ENCODE measurements at regions not wholly inside any gene's neighbourhood (a gene's known extent, or its start where the extent isn't known, plus 50 kb on each side); places are given as distances from the start of the nearest gene placed in this dataset.

DNA sequence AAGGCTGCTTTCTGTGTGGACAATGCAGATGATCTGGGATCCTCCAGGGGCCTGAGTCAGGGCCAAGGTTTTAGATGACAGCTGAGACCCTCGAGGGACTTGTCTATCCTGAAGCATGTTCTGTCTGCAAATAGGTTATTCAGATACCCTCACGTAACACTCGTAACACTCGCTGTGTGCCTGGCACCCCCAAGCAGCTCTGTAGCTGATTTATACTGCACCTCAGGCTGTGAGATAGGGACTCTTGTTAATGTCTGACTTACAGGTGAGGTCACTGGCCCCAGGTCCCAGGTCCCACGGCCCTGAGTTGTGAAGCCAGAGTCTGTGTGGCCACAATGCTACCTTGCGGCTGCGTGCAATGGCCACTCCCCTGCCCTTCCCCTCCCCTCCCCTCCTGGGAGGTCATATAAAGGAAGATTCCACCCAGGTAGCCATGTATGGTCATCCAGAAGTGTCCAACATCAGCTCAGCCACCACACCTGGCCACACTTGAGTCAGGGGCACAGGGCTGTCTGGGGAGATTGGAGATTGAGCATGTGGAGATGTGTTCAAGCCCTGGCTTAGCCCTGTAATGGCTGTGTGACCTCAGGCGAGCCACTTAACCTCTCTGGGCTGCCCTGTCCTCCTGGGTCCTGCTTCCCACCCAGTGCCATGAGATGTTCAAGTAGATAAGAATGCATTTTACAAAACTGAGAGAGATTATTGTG, 687.7 kb downstream of the MATN1 start:
- H3K4me3 ChIP-seq (ENCODE audit: low read depth, low read length): no peak overlapping the region
- TF ChIP-seq, protein P1, sequence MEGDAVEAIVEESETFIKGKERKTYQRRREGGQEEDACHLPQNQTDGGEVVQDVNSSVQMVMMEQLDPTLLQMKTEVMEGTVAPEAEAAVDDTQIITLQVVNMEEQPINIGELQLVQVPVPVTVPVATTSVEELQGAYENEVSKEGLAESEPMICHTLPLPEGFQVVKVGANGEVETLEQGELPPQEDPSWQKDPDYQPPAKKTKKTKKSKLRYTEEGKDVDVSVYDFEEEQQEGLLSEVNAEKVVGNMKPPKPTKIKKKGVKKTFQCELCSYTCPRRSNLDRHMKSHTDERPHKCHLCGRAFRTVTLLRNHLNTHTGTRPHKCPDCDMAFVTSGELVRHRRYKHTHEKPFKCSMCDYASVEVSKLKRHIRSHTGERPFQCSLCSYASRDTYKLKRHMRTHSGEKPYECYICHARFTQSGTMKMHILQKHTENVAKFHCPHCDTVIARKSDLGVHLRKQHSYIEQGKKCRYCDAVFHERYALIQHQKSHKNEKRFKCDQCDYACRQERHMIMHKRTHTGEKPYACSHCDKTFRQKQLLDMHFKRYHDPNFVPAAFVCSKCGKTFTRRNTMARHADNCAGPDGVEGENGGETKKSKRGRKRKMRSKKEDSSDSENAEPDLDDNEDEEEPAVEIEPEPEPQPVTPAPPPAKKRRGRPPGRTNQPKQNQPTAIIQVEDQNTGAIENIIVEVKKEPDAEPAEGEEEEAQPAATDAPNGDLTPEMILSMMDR (conservative IDR thresholded peaks at IDR 0.05; ENCODE audit: low read depth, low read length): no peak
- no peak for DNase-seq (ENCODE audit: low read depth)

DNA sequence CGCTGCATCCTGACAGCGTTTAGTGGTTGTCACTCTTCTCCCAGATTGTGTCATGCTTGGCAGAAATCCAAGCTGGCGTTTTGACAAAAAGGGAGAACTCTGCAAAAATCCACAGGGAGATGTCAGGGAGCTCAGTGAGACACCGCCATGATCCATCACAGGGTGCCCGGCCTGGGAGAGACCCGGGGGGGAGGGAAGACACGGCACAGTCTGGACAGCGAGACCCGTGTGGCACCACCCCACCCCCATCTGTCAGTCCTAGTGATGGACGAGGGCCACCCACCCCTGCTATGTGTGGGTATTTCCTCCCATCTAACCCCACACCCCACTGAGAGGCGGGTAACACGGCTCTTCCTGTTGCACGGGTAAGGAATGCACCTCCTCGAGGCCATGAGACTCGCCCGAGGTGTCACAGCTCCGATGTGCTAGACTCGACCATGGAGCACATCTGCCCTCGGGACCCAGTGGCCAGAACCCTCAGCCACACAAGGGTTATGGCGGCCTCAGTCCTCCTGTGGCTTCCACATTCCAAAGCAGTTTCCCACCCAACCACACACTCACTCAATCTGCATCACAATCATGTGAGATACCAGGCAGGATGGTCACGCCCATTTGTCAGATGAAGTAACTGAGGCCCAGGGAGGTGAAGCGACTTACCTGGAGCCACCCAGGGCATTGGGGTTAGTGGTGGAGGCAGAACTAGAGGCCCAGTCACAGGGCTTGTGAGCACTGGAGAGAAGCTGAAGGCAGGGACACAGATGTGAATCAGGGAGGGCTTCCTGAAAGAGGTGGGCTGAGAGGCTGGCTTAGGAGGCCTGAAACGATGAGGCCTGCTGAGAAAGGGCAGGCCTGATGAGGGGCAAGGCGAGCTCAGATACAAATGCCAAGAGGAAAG, 688.5 kb downstream of the MATN1 start:
- H3K4me3 ChIP-seq (ENCODE audit: low read depth, low read length): no peak overlapping the region
- no peak for DNase-seq (ENCODE audit: low read depth)

DNA sequence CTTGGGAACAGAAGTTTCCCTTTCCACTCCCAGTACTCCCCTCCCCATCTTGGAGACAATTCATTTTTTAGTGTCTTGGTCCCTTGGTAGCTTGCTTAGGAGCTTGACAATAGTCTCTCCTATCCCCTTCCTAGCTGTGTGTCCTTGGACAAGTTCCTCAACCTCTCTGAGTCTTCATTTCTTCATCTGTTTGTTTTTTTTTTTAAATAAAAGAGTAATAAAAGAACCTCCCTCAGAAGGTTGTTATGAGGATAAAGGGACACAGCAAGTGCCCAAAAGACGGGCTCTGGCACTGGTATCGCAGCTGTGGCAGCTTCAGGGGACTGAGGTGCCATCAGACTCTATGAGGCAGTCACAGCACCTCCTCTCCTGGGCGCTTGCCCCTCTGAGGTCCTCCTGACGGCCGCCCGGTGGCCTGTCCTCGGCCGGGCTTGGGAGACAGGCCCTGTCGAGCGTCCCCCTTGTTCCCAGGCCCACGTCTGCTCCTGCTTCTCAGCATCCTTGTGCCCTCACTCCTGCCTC, 689.2 kb downstream of the MATN1 start:
- DNase-seq (ENCODE audit: low read depth): no peak
- TF ChIP-seq, protein P1 (conservative IDR thresholded peaks at IDR 0.05; ENCODE audit: low read depth, low read length): no peak
- H3K4me3 ChIP-seq (ENCODE audit: low read depth, low read length): no peak overlapping the region

More for the DNA sequence above, 688.5 kb downstream of the MATN1 start:
- TF ChIP-seq, protein P1 (conservative IDR thresholded peaks at IDR 0.05; ENCODE audit: low read depth, low read length): no peak

DNA sequence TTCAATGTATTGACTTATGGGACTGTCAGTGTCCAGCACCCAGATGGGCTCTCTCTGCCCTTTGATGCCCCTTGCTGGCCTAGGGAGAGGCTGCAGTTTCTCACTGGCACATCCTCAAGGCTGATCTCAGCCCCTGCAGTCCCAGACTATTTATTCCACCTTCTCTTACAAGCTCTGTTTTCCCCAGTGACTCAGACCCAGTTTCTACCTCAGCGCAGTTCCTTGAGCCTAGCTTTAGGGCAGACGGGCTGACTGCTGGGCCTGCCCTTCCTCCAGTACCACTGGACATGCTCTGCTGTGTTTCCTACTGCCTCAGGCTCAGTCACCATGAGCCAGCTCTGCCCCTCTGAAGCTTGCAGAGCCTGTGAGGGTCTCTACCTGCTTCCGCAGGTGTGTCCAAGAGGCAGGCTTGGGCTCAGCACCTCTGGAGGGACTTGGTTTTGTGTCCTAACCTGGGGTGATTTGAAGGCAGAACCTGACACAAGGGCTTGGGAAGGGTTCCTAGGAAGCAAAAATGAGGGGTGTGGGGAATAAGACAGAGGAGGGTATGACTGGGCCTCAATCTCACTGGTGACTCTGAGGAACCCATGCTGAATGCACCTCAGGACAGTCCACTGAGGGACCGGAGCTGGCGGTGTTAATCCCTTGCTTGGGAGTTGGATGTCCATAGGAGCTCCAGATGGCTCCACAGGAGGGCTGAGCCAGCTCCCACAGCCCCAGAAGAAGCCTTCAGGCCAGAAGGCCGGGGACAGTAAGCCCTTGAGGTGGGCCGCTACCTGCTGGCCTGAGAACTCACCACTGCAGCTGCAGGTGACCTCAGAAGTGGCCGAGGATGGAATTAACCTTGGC, 689.9 kb downstream of the MATN1 start:
- H3K4me3 ChIP-seq (ENCODE audit: low read depth, low read length): no peak overlapping the region
- TF ChIP-seq, protein P1 (conservative IDR thresholded peaks at IDR 0.05; ENCODE audit: low read depth, low read length): no peak
- no peak for DNase-seq (ENCODE audit: low read depth)

DNA sequence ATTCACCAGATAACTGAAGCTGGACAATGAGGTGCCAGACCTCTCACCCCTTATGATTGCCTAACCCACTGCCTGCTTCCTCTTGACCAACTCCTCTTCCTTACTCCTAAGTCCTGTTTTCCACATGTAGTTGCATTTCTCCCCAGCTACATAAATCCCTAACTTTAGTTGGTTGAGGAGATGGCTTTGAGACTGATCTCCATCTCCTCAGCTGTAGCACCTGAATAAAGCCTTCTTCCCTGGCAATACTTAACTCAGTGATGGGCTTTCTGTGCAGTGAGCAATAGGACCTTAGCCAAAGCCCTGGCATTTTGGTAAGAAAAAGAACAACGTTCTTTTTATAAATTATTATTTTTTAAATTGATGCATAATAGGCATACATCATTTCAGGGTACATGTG, 691.1 kb downstream of the MATN1 start:
- no peak overlapping the region for H3K4me3 ChIP-seq (ENCODE audit: low read depth, low read length)
- TF ChIP-seq, protein P1 (conservative IDR thresholded peaks at IDR 0.05; ENCODE audit: low read depth, low read length): no peak
- no peak for DNase-seq (ENCODE audit: low read depth)

DNA sequence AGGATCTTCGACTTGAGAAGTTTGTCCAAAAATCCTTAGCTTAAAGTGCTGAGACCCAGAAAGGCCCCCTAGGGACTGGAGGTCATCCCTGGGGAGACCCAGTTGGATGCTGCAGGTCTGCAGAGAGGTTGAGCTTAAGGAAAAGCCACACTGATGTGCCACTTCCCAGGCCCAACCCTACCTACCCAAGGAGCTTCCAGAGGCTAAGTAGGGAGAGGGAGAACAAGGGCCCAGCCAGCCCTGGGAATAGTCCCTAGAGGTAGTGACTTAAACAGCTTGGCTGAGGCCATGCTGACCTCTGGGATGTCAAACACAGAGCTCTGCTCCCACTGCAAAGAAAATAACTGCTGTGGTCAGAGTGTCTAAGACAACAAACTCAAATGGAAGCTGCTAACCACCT, 693.7 kb downstream of the MATN1 start:
- no peak overlapping the region for H3K4me3 ChIP-seq (ENCODE audit: low read depth, low read length)
- TF ChIP-seq, protein P1 (conservative IDR thresholded peaks at IDR 0.05; ENCODE audit: low read depth, low read length): no peak
- no peak for DNase-seq (ENCODE audit: low read depth)

Data from choroid plexus epithelial cell (primary cell).